Limb (tissue), 2 donors: ENCODE measurements at regions not wholly inside any gene's neighbourhood (a gene's known extent, or its start where the extent isn't known, plus 50 kb on each side); places are given as distances from the start of the nearest gene placed in this dataset.
"Not testable (repeated sequence)": the region's sequence is repeated elsewhere in the genome, so short reads cannot be mapped to it uniquely, and the experiment has no call there.

Source experiments
- DNase-seq, 2 donors: peaks; one replicate each; pipeline ENCODE4 v3.0.0-alpha.2; 2016; ENCODE audit errors: extremely low spot score in 2 of 2

DNA sequence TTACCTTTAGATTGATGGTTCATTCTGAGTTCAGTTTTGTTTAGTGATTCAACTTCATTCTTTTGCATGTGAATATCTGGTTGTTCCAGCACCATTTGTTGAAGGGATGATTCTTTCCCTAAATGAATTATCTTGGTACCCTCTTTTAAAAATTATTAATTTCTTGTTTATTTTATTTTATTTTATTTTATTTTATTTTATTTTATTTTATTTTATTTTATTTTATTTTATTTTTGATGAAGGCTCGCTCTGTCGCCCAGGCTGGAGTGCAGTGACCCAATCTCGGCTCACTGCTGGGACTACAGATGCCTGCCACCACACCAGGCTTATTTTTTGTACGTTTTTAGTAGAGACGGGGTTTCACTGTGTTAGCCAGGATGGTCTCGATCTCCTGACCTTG is 141.4 kb upstream of the S1PR3 start:
- DNase-seq = not testable (repeated sequence)

DNA sequence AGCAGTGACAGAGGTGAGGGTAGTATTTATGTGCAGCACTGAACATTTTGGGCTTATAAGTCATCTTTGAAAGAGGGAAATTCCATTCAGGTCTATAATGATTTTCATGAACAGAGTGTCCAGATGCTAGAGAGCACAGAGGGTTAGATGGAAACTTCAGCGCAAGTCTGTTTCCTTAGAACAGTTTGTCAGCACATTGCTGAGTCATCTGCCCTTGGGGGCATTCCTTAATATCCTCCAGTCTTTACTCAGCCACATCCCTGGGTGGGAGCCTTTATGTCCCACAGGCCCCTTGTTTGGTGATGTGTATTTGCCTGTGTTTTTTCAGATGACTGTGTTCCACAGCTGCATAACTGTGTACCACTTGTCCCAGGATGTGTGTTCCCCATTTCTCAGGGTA is 138.5 kb upstream of the S1PR3 start:
- peak in 1 of 2 donors; percentile 51 for DNase-seq

DNA sequence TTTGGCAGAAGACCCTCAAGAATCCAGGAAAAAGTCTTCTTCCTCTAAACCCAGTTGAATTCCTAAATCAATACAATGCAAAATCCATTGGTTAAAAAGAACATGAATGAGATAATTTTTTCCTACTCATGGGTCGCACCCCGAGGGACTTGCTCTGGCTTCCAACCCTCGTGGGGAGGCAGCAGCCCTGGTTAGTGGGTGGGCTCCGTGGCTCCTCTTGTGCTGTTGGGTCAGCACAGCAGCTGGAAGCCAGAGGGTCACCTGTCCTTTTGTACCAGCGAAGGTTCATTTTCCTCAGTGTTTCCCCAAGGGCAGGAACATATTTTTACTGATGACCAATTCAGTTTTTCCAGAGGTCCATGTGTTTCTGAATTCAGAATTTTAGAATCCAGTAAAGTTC is 120.6 kb upstream of the S1PR3 start:
- DNase-seq = no peak

DNA sequence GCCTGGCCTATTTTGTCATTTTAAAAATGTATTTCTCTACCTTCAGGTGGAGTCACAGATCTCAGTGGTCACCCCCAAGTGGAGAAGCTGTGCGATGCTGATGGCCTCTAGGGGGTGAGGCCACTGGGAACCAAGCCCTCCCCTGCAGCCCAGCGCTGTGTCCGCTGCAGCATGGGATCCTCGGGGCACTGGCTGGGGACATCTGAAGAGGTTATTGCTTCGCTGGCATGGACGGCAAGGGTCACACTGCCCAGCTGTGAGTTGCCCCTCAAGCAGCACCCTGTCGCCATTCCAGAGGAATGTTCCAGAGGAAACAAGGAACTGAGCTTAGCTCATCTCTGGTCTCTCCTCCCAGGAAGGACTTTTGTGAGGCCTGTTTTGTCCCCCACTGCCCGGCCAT is 119.6 kb upstream of the S1PR3 start:
- no peak for DNase-seq

DNA sequence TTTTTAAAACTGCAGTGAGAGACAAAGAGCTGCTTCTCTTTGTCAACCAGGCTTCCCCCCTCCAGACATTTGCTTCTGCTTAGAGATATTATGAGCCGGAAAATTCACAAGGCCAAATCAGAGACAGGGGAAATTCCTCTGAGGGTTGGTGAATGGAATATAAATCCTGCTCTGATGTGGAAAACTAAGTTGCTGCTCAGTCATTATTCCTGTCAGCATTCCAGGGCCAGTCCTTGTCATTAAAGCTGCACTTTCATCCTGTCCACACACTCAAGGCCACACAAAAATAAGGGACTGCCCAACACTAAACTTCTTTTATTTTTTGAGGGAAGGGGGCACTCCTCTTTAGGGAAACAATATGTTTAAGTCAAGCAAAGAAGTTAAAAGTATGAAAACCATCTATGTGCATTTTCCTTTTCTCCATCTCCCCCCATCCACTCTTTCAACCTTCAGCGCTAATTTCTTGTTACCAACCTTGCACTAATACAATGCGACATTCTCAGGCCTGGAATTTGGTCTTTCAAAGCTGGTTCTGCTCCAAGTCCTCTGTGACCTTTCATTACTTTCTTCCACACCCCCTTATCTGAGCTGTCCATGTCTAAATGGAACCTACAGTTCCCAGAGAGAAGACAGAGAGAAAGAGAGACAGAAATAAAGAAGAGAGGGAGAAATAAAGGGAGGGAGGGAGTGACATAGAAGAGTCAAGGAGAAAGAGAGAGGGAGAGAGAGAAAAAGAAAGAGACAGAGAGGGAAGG is 118.9 kb upstream of the S1PR3 start:
- DNase-seq = peak in 1 of 2 donors; percentile 59

DNA sequence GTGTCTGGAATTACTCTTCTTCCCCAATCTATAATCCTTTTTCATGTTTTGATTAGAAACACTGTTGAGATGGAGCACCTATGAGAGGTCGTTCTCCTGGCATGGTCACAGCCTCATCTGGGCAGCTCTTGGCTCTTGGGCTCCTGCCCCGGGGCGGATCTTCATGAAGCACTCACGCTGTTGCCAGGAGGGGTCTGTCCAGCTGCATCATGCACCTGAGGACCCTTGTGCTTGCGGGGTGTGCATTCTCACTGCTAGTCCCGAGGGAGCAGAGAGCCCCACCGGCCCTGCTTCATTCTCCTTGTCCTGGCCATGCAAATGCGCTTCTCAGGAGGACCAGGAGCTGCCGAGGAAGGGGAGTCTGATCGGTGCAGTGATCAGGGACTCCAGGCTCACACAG is 117.6 kb upstream of the S1PR3 start:
- DNase-seq = no peak

DNA sequence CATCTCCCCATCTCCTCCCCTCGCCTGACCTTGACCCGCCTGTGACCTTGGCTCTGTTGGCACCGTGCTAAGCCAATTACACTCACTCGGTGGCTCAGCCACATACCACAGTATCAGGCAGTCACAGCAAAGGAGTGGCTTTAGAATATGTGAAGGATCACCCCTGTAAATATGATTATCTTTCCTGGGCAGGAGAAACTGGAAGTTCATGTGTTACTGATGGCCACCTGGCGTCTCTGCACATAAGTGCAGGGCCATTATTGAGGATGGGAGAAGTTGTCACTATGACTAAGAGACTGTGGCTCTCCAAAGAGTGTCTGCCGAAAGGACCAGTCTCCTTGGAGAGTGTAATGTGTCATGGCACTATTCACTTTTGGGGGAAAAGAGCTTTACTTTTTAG is 116.9 kb upstream of the S1PR3 start:
- DNase-seq = no peak

DNA sequence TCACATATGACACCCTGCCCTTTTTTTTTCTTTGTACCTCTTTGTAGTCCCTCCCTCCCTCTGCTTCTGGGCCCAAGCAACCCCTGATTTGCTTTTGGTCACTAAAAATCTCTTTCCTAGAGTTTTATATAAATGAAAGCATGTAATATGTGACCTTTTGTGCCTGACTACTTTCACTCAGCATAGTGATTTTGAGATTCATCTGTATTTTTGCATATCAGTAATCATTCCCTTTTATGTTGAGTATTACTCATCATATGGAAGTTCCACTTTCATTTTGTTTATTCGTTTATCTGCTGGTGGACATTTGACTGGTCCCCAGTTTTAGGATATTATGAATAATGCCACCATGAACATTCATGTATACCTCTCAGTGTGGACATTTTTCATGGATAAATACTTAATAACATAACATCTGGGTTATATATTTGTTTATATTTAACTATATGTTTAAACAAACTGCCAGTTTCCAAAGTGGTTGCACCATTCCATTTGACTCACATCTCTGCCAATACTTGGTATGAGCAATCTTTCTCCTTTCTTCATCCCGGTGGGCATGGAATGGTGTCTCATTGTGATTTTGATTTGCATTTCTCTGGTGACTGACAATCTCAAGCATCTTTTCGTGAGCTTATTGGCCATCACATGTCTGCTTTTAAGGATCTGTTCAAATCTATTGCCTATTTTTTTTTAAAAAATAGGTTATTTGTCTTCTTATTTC is 115.7 kb upstream of the S1PR3 start:
- no peak for DNase-seq

DNA sequence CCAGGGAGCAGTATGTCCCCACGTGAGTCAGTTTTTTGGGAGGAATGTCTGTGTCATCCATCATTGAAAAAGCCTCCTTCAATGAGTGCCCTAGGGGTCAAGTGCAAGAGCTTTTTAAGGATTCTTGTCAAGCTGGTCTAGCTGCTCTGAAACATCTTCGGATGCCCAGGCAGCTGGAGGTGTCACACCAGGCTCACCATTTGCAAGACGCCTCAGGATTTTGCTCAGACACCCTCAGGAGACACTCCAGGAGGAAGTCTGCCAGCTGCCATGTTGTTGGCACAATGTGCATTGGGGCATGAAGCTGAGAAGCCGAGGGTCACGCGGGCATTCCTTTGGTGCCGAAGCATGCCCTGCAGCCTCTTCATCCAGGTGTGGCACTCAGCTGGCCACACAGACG is 111.1 kb upstream of the S1PR3 start:
- no peak for DNase-seq

DNA sequence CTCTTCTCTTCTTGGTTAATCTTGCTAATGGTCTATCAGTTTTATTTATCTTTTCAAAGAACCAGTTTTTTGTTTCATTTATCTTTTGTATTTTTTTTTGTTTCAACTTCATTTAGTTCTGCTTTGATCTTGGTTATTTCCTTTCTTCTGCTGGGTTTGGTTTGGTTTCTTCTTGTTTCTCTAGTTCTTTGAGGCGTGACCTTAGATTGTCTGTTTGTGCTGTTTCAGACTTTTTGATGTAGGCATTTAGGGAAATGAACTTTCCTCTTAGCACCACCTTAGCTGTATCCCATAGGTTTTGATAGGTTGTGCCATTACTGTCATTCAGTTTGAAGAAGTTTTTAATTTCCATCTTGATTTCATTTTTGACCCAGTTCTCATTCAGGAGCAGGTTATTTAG is 107.0 kb upstream of the S1PR3 start:
- not testable (repeated sequence) for DNase-seq

DNA sequence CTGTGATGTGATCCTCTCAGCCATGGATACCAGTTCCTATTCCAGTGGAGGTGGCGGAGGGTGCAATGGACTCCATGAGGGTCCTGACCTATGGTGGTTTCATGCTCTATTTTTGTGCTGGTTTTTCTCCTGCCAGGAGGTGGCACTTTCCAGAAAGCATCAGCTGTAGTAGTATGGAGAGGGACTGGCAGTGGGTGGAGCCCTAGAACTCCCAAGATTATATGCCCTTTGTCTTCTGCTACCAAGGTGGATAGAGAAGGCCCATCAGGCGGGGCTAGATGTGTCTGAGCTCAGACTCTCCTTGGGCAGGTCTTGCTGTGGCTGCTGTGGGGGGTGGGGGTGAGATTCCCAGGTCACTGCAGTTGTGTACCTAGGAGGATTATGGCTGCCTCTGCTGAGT is 104.5 kb upstream of the S1PR3 start:
- DNase-seq = not testable (repeated sequence)

DNA sequence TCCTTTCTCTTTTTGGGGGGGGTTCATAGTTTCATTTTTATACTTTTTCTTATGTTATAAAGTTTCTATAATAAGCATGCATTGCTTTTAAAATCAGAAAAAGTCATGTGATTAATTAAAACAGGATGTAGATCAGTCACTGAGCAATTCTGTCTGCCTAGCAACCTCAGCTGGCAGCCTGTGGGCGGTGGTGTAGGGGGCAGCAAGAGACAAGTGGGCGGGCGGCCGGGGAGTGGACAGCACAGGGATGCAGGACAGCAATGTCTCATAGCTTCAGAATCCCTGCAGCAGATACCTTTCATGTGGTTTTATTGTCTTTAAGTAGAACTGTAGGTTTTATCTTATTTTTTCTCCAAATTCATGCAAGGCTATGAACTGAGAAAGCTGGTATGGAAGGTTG is 101.9 kb upstream of the S1PR3 start:
- no peak for DNase-seq

DNA sequence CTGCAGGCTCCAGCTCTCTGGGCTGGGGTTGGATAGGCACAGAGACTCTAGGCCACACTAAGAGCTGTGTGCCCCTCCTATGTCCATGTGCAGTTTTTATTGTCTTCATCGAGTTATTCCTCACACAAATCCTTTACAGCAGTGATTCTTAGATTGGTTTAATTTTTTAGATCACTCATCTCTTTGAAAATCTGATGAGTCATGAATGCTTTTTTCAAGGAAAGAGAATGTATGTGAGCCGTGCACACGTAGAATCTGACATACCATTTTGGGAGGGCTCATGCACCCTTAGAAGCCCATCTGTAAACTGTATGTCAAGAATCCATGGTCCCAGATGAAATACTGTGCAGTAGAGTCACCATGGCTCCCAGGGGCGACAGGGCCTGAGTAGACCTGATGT is 100.7 kb upstream of the S1PR3 start:
- no peak for DNase-seq

DNA sequence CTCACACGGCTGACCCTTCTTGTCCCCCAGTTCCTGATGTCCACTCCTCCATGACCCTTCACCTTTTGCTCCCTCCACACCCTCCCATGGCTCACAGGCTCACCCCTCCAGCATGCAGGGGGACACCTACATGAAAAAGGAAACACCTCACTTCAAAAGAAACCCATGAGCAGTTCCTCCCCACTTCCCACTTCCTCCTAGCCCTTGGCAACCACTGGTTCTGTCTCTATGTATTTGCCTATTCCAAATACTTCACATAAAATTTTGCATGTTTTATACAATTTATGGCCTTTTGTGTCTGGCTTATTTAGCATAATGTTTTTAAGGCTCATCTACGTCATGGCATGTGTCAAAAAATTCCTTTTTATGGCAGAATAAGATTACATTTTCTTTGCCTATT is 100.2 kb upstream of the S1PR3 start:
- no peak for DNase-seq

DNA sequence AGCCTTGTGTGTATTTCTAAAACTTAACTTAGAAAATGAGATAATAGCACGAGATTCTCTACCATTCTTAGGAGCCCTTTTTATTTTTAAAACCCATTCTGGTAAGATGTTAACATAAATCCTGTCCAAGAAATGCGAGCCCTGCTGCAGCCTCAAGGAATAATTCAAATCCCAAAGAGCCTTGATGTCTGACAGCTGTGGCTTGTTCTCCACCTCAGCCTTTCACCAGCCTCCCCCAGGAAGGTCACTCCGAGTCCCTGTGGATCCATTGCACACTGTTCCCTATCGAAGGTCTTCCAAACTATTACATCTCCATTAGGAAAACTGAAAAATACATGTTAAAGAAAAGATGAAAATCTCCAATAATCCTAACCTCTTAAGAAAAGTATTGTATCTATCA is 98.5 kb upstream of the S1PR3 start:
- no peak for DNase-seq

DNA sequence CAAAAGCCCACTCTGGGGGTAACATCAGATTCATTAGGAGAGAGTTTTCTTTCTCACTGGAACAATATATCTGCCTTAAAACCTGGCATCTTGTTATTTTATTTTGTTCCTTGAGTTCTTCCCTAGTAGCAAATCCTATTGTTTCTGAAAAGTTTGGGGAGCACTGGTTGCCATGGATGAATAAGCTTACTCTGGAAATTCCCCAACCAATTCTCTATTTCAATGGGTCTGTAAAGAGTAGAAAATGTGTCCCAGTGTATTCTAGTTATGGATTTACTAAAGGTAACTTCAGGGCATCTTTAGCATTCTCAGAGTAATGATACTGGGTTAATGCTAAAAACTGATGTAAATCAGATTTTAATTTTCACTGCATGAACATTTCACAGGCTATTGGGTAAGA is 94.2 kb upstream of the S1PR3 start:
- DNase-seq = no peak

DNA sequence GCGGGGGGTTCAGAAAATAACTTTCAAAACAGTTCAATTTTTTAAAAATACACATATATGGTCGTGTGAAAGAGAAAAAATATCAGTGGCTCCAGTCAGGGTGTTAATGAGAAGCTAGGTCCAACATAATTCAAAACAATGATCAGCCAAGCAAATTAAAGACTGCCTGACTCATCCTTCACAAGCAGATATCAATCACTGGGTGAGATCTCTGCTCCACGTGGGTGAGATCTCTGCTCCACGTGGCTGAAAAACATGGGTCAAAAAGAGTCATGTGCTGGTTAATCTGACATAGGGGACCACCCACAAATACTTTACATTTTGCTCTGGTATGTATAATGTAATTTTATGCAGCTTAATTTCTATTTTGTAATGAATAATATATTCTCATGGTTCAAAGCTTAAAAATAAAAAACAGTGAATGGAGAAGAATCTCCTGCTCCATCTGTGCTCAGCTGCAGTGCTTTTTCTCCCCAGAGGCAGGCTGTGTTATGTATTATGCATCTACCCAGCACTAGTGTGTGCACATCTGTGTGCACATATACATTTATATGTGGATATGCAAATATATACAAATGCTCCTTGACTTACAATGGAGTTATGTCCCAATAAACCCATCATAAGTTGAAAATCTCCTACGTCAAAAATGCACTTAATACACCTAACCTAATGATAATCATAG is 93.1 kb upstream of the S1PR3 start:
- no peak for DNase-seq

DNA sequence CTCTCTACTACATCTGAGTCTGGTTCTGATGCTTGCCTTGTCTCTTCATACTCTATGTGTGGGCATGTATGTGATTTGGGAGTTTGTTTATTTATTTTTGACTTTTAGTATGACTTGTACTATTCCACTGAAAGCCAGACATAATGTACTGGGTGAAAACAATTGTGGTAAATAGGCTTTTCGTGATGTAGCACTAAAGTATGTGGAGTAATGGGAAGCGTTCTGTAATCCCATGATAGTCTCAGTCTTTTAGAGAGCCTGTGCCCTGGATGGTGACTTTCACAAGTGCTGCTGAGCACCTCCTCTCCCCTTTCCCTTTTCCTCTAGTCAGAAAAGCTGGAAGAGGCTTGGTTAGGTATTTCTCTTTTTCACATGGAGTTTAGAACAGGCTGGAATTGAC is 85.8 kb upstream of the S1PR3 start:
- DNase-seq = no peak

DNA sequence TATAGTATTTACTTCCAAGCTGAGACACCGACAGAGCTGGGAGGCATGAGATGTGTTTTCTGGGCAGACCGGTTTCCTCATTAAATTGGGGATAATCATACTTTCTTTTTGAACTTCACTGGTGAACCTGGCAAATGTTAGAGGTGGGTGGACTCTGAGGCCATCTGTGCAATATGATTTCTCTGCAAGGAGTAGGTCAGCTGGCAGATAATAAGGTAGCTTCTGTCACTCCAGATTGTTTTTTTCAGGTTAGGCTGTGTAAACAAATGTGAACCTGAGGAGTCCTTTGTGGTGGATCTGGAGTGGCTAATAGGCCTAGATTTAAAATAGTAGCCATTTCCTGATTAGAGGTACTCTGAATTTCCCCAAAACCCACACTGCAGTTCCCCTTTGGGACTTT is 75.4 kb upstream of the S1PR3 start:
- DNase-seq = no peak

DNA sequence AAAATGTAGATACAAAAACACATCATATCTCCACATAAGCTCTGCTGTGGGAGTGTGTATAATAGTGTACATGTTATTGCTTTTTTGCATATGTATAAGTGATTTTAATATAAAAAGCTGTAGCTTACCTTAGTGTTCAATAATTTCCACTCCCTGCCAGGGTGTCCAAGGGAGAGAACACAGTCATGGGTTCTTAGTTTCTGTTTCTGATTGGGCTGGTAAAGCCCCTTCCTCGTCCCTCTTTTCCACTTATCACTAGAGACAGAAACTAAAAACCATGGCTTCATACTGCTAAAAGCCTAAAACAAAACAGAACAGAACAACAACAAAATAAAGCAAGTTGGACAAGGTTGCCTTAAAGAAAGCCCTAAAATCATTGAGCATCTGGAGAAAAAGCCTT is 74.4 kb upstream of the S1PR3 start:
- no peak for DNase-seq

DNA sequence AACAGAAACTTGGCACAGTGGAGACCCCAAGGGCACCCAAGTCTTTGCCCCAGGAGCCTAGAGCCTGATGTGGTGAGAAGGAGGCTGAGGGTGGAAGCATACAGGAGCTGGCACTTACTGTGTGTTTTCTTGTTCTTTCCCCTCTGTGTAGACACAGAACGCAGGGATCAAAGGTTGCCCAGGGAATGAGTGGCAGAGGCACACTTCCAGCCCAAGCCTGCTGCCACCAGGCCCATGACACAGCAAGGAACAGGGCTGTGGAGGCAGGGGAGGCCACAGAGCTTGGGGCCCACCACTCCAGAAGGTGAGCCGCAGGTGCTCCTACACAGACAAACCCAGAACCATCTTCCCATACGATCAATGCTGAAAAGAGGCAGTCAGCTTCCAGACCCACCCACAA is 73.9 kb upstream of the S1PR3 start:
- DNase-seq = no peak

DNA sequence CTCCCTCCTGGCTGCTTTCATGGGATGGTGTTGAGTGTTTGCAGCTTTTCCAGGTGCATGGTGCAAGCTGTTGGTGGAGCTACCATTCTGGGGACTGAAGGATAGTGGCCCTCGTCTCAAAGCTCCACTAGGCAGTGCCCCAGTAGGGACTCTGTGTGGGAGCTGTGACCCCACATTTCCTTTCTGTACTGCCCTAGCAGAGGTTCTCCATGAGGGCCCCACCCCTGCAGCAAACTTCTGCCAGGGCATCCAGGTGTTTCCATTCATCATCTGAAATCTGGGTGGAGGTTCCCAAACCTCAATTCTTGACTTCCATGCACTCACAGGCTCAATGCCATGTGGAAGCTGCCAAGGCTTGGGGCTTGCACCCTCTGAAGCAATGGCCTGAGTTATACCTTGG is 72.7 kb upstream of the S1PR3 start:
- DNase-seq = not testable (repeated sequence)

DNA sequence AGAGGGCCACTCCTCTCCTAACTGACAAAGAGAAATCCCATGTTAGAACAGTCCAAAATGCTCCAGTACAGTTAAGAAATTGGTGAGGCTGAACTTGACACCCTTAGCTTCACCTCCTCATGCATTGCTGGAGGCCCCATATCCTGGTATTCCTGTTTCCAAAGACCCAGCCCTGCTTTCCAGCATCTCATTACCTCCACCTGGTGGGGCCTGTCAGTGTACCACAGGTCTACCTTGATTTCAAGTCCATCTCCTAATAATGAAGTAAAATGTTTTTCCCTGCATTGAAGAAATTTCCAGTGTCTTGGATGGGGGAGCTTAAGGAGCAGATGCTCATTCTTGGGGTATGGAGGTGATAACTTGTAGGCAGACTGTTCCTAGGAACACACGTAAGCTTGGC is 70.6 kb upstream of the S1PR3 start:
- DNase-seq = no peak
